Endometrial microvascular endothelial cells (primary cell): ENCODE measurements at regions not wholly inside any gene's neighbourhood (a gene's known extent, or its start where the extent isn't known, plus 50 kb on each side); places are given as distances from the start of the nearest gene placed in this dataset.
"Not testable (repeated sequence)": the region's sequence is repeated elsewhere in the genome, so short reads cannot be mapped to it uniquely, and the experiment has no call there.

Source experiments
- in situ Hi-C: cut with HindIII; loops from 2 replicates; pipeline ENCODE4 v1.10.0; 2017; ENCODE audit warnings: low sequenced_read_pairs, low pct_unique_long_range_greater_than_20kb; ENCODE audit errors: inconsistent ontology term

GRCh38 chr18:70936160-70936559 lies 647.3 kb downstream of the SOCS6 start:
- in situ Hi-C loops, result no loop called here

DNA sequence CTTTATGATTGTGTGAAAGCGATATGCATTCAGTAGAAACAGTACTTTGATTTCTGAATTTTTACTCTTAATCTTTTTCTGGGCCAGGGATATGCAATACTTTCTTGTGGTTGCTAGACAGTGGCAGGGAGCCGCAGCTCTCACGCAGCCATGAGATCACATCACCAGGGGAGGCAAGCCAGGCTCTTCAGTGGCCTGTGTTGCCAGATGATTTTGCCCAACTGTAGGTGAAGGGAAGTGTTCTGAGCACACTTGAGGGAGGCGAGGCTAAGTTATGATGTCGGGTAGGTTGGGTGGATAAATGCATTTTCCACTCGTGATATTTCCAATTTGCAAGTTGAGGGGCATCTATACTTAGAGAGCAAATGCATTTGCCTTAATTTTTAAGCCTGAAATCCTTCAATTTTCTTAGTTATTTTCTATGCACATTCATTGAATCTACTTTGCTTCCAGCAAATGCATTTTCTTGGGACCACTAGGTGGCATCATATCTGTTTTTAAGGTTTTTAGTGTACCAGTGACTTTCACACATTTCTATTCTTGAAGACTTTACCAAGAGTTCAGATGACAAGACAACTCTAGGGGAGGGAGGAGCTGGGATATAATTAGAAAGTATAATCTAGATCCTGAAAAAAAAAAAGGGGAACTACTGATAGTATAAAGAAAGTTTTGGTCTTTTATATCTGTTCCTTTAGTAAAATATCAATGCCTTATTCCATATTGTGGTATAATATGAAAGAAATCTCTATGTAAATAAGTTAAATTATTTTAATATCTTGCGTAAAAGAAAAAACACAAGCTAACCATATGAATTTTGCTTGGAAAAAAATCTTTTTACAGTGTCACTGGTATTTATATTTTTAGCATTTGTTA lies 643.3 kb downstream of the SOCS6 start:
- in situ Hi-C loops, result no loop called here

- in situ Hi-C loops, result no loop called here
Observed at GRCh38 chr18:70920840-70921374, 632.1 kb downstream of the SOCS6 start.

GRCh38 chr18:70907673-70908072 lies 618.8 kb downstream of the SOCS6 start:
- in situ Hi-C loops, result no loop called here

DNA sequence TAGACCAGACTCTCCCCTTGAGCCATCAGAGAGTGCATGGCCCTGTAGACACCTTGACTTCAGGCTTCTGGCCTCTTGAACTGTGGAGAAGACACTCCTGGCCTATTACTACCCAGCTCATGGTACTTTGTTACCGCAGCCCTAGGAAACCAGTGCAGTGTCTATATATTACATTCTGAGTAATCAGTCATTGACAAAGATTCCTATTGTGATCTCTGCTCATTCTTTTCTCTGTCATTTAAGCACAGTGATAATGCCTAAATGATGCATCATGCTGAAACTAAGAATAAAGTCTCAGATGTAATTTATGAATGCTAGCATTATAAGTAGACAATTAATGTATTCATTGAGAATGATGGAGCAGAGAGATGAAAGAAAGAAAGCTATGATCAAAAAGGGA lies 603.5 kb downstream of the SOCS6 start:
- in situ Hi-C loops, result no loop called here

GRCh38 chr18:70870292-70870691 lies 581.4 kb downstream of the SOCS6 start:
- in situ Hi-C loops, result no loop called here

DNA sequence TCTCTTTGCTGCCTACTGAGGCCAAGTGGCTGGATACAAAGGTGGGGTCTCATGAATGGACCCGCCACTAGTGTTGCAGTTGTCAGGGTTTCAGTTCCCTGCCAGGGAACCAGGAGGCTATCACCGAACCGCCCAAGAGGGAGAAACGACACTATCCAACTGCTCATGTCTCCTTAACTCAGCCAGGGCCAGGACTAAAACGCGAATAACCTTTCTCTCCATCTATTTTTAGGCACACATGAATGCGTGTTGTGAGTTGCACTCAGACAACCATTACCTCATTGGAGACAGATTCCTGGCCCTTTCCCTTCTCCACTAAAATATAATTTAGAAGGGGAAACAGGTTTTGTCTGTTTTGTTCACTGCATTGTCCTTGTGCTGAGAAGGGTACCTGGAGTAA lies 559.5 kb downstream of the SOCS6 start:
- in situ Hi-C loops, result no loop called here

DNA sequence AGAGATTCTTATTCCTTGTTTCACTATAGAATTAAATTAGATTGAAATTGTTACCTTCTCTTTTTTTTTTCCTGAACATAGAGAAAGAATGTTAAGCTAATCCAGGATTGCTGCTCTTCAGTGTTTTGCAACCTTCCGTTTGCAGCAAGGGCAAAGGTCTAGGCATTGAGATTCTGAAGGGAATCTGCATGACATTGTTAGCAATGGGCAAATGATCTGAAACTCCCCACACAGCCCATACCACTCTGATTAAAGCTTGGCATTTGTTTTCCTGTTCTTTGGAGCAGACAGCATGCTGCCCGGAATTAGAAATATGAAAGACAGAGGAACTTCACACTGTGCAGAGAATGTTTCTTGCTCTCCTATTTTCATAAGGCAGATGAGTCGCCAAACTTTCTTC lies 551.8 kb downstream of the SOCS6 start:
- in situ Hi-C loops, result no loop called here

GRCh38 chr18:70827632-70828031 lies 538.8 kb downstream of the SOCS6 start:
- in situ Hi-C loops, result no loop called here

DNA sequence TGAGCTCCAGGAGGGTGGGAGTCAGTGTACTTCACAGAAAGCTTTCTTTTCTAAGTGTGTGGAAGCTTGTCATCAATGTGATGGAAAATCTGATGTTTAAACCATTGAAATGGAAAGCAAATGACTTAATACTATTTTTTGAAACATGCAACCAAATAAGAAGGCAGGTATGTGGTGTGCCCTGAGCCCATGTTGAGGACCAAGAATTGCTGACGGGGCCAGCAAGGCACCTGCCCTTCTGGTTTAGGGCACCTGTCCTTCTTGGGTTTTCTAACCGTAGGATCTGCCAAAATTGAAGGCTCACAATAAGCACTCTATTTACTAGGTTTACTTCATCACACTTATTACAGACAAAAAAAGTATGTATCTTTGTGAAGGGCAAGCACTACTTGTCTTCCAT lies 537.7 kb downstream of the SOCS6 start:
- in situ Hi-C loops, result no loop called here

- in situ Hi-C loops, result no loop called here
Observed at GRCh38 chr18:70822691-70823090, 533.8 kb downstream of the SOCS6 start.

GRCh38 chr18:70822117-70822516 lies 533.3 kb downstream of the SOCS6 start:
- in situ Hi-C loops, result no loop called here

GRCh38 chr18:70808481-70809056 lies 519.7 kb downstream of the SOCS6 start:
- in situ Hi-C loops, result no loop called here

DNA sequence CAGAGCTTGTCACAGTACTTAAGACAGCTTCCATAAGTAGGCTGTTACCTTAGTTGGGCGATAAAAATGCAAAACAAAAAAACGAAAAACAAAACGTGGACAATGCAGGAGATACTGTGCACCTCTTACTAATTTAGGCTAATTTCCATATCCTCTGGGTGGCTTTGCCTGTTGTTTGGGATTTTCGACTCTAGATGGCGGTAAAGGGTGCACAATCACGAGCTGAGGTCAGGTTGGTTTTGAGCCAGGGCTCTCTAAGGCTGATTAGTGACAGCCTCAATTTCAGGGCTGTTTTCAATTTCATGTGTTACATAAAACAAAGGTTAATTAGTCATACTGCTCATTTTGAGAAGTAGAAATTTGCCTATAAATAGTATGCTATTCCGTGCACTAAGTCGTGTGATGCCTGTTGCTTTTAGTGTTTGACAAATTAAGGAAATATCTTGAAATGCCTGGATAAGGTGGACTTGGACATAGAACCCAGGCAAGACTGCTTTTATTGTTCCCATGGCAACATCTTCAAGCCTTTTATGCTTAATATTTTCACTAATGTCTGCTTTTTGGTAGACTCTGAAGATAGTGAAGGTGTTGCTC lies 493.1 kb downstream of the SOCS6 start:
- in situ Hi-C loops, result no loop called here

DNA sequence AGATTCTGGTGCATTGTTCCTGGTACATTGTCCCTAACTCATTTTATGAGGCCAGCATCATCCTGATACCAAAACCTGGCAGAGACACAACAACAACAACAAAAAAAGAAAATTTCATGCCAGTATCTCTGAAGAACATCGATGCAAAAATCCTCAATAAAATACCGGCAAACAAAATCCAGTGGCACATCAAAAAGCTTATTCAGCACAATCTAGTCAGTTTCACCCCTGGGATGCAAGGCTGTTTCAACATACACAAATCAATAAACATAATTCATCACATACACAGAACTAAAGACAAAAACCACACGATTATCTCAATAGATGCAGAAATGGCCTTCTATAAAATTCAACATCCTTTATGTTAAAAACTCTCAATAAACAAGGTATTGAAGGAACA lies 477.4 kb downstream of the SOCS6 start:
- in situ Hi-C loops, result not testable (repeated sequence)

- in situ Hi-C loops, result no loop called here
Observed at GRCh38 chr18:70762812-70763211, 474.0 kb downstream of the SOCS6 start.

DNA sequence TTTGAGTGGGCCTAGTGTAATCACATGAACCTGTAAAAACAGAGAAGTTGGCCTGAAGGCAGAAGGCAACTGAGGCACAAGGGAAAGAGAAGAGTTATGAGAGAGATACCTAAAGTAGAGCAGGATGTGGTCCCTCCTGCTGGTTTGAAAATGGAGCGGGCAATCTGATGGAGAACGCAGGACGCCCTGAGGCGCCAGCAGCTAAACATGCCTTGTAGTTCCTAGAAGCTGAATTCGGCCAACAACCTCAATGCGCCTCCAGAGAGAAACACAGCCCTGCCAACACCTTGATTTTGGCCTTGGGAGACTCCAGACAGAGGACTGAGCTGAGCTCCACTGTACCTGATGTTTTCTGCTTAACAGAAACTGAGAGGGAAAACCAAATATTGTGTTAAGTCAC lies 469.9 kb downstream of the SOCS6 start:
- in situ Hi-C loops, result no loop called here

GRCh38 chr18:70754486-70754885 lies 465.6 kb downstream of the SOCS6 start:
- in situ Hi-C loops, result no loop called here

DNA sequence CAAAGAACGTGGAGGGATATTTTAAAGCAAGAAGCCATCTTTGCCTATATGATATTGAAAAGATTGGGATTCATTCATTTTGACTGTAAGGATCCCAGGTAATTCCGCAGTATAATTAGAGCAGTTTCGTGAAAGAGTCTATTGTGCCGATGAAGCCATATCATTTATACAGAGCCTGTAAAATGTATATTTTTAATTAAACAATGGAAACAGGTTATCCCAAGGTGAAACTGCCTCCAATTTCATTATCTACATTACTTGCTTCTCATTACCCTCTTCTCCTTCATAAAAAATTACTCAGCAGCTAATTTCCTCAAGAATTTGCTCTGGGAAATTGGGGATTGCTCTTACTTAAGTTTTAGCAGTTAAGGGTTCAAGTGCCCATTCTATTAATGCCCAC lies 444.1 kb downstream of the SOCS6 start:
- in situ Hi-C loops, result no loop called here

DNA sequence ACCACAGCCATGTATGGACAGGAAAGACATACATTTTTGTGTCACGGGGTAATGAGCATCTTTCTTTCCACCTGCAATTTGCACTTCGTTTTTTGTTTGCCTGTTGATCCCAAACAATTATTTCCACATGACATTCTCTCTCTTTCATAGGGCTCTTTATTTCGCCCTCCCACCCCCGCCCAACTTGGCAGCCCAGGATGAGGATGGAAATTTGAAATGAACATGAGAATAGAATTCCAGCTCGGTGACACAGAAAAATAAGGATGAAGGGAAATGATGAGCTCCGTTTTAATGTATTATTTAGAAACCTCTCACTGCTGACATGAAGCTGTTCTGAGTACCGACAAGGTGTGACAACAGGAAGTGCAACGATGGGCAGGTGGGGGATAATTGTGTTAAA lies 443.3 kb downstream of the SOCS6 start:
- in situ Hi-C loops, result no loop called here
